ENCODE measurements at regions not wholly inside any gene's neighbourhood (a gene's known extent, or its start where the extent isn't known, plus 50 kb on each side); places are given as distances from the start of the nearest gene placed in this dataset.

GRCh38 chr9:88076286-88077070, 61.8 kb downstream of the SPATA31C2 start (continued):
- TF ChIP-seq RAD21 (IDR thresholded peaks at IDR 0.05 in 1 of 2, conservative IDR thresholded peaks at IDR 0.05 in 1 of 2; ENCODE audit: low read depth in 2 of 2, low read length in 2 of 2) (peak in 1 of 2 experiments; percentile 11; a peak in 1 of 4 replicates), EP300 (IDR thresholded peaks at IDR 0.05; ENCODE audit: borderline replicate concordance in 1 of 2, low read depth in 2 of 2, low read length in 2 of 2) (no peak), ZNF274 (IDR thresholded peaks at IDR 0.05; ENCODE audit: borderline replicate concordance, extremely low read depth, low read length) (no peak), RNF2 (IDR thresholded peaks at IDR 0.05; ENCODE audit: borderline replicate concordance, low read depth, low read length, missing control alignments, poor library complexity, severe bottlenecking) (no peak), BCL11A (IDR thresholded peaks at IDR 0.05; ENCODE audit: low read depth in 2 of 2, low read length in 2 of 2) (no peak), MAFK (IDR thresholded peaks at IDR 0.05; ENCODE audit: low read depth, low read length) (no peak), POLR2A (IDR thresholded peaks at IDR 0.05; ENCODE audit: control extremely low read depth in 1 of 2, low read depth in 2 of 2, low read length in 2 of 2) (no peak; a peak in 1 of 3 replicates), SAP30 (IDR thresholded peaks at IDR 0.05; ENCODE audit: insufficient read depth, insufficient replicate concordance, low read length) (no peak), SIN3A (conservative IDR thresholded peaks at IDR 0.05 in 1 of 2, IDR thresholded peaks at IDR 0.05 in 1 of 2; ENCODE audit: low read depth in 1 of 2, low read length in 2 of 2) (no peak), TCF12 (IDR thresholded peaks at IDR 0.05; ENCODE audit: low read depth, low read length) (no peak), BACH1 (IDR thresholded peaks at IDR 0.05; ENCODE audit: low read length) (no peak), TAF1 (IDR thresholded peaks at IDR 0.05; ENCODE audit: low read depth, low read length) (no peak), POU5F1 (IDR thresholded peaks at IDR 0.05; ENCODE audit: low read depth, low read length) (no peak), EZH2 (IDR thresholded peaks at IDR 0.05; ENCODE audit: low read depth, low read length, severe bottlenecking) (no peak), PHF8 (conservative IDR thresholded peaks at IDR 0.05; ENCODE audit: low read depth, low read length) (peak; percentile 31; the same call in 1 of the 2 replicates), CEBPB (IDR thresholded peaks at IDR 0.05; ENCODE audit: low read depth, low read length) (no peak), CREB1 (IDR thresholded peaks at IDR 0.05) (peak; percentile 54; the same call in 1 of the 2 replicates), FOSL1 (IDR thresholded peaks at IDR 0.05; ENCODE audit: insufficient read depth, low read depth, low read length) (no peak), CTBP2 (IDR thresholded peaks at IDR 0.05; ENCODE audit: borderline replicate concordance, insufficient read depth, insufficient read length, low read length) (no peak), POLR2AphosphoS5 (IDR thresholded peaks at IDR 0.05; ENCODE audit: low read depth, low read length) (0 out of 2 replicates have a peak, but pooled peaks have one; percentile 27), JUND (IDR thresholded peaks at IDR 0.05; ENCODE audit: low read length) (no peak), CHD2 (IDR thresholded peaks at IDR 0.05; ENCODE audit: low read length) (no peak), TEAD4 (IDR thresholded peaks at IDR 0.05; ENCODE audit: low read depth, low read length) (no peak), KDM5A (IDR thresholded peaks at IDR 0.05; ENCODE audit: low read length) (no peak)
